Activated CD4-positive, alpha-beta T cell treated with anti-CD3 and anti-CD28 coated beads, Interleukin-2, amount 10 ng/mL, durations not matched to agents 7 days and 5 days (primary cell): ENCODE measurements at regions not wholly inside any gene's neighbourhood (a gene's known extent, or its start where the extent isn't known, plus 50 kb on each side); places are given as distances from the start of the nearest gene placed in this dataset.

Experiments
- CTCF ChIA-PET: fragments of 350-600 bp; sonication (Branson Sonifier 250); formaldehyde crosslinking; loops from one replicate; lab custom pipeline; 2021; ENCODE audit warnings: antibody characterized with exemption; lab: Charles Lee
- POLR2A ChIA-PET: fragments of 350-600 bp; sonication (Branson Sonifier 250); formaldehyde crosslinking; loops from one replicate; lab custom pipeline; 2021; ENCODE audit warnings: antibody characterized with exemption; lab: Charles Lee
- DNase-seq: peaks from one replicate; pipeline ENCODE4 v3.0.0-alpha.2; 2020
- H3K27ac Mint-ChIP-seq: one replicate; pipeline ENCODE4 v1.8.0; 2021; ENCODE audit warnings: mild to moderate bottlenecking, moderate library complexity, mixed read lengths
- H3K27me3 Mint-ChIP-seq: one replicate; pipeline ENCODE4 v1.8.0; 2021; ENCODE audit warnings: mixed read lengths
- H3K36me3 Mint-ChIP-seq: one replicate; pipeline ENCODE4 v1.8.0; 2021; ENCODE audit warnings: low read depth, mixed read lengths
- H3K4me1 Mint-ChIP-seq: one replicate; pipeline ENCODE4 v1.8.0; 2021; ENCODE audit warnings: mixed read lengths
- H3K4me3 Mint-ChIP-seq: one replicate; pipeline ENCODE4 v1.8.0; 2021; ENCODE audit warnings: mild to moderate bottlenecking, moderate library complexity, mixed read lengths
- H3K9me3 Mint-ChIP-seq: one replicate; pipeline ENCODE4 v1.8.0; 2021; ENCODE audit warnings: mixed read lengths

GRCh38 chr4:10207116-10207515, 90.5 kb upstream of the WDR1 start:
- CTCF ChIA-PET, result interaction anchor here (0.8 kb wide), 1 partner anchor 21 kb away, joined by 3 read pairs; no protein-coding TSS in a partner anchor
- no peak overlapping the region for H3K4me3 Mint-ChIP-seq

GRCh38 chr4:10205223-10205622, 88.6 kb upstream of the WDR1 start:
- no peaks in the 10 kb centered on the region for H3K9me3 Mint-ChIP-seq
- ChIA-PET CTCF (interaction anchor here (1.0 kb wide), 1 partner anchor 107 kb away, joined by 3 read pairs; no protein-coding TSS in a partner anchor), POLR2A (no interaction called here)
- no peaks in the 10 kb centered on the region for H3K4me1 Mint-ChIP-seq
- H3K27me3 Mint-ChIP-seq, result no peaks in the 10 kb centered on the region
- no peak overlapping the region for H3K4me3 Mint-ChIP-seq
- no peaks in the 10 kb centered on the region for H3K36me3 Mint-ChIP-seq
- no peak for DNase-seq
- no peak overlapping the region for H3K27ac Mint-ChIP-seq

More at GRCh38 chr4:10207116-10207515, 90.5 kb upstream of the WDR1 start:
- Mint-ChIP-seq H3K27me3 (no peaks in the 10 kb centered on the region), H3K27ac (no peak overlapping the region), H3K4me1 (no peaks in the 10 kb centered on the region), H3K9me3 (no peaks in the 10 kb centered on the region), H3K36me3 (no peaks in the 10 kb centered on the region)
- DNase-seq, result no peak
- POLR2A ChIA-PET, result no interaction called here

- Mint-ChIP-seq H3K27me3 (no peaks in the 10 kb centered on the region), H3K4me3 (no peak overlapping the region), H3K27ac (no peak overlapping the region), H3K9me3 (no peaks in the 10 kb centered on the region), H3K36me3 (no peaks in the 10 kb centered on the region), H3K4me1 (no peaks in the 10 kb centered on the region)
- POLR2A ChIA-PET, result no interaction called here
- CTCF ChIA-PET, result interaction anchor here (1.0 kb wide), 2 partner anchors 30 to 107 kb away, joined by 3 to 4 read pairs; no protein-coding TSS in a partner anchor
- no peak for DNase-seq
These were observed 87.9 kb upstream of the WDR1 start for GRCh38 chr4:10204401-10205058.

- DNase-seq, result no peak
- H3K27me3 Mint-ChIP-seq, result no peaks in the 10 kb centered on the region
- no peaks in the 10 kb centered on the region for H3K36me3 Mint-ChIP-seq
- H3K4me3 Mint-ChIP-seq, result no peak overlapping the region
- no peaks in the 10 kb centered on the region for H3K4me1 Mint-ChIP-seq
- no peak overlapping the region for H3K27ac Mint-ChIP-seq
- ChIA-PET CTCF (interaction anchor here (1.0 kb wide), 1 partner anchor 31 kb away, joined by 4 read pairs; no protein-coding TSS in a partner anchor), POLR2A (no interaction called here)
- H3K9me3 Mint-ChIP-seq, result no peaks in the 10 kb centered on the region
These were observed 87.3 kb upstream of the WDR1 start for GRCh38 chr4:10203851-10204250.

GRCh38 chr4:10201381-10202223, 85.0 kb upstream of the WDR1 start:
- DNase-seq, result no peak
- ChIA-PET CTCF (no interaction called here), POLR2A (no interaction called here)
- Mint-ChIP-seq H3K9me3 (no peaks in the 10 kb centered on the region), H3K27ac (no peak overlapping the region), H3K4me1 (no peaks in the 10 kb centered on the region), H3K4me3 (no peak overlapping the region), H3K27me3 (no peaks in the 10 kb centered on the region), H3K36me3 (no peaks in the 10 kb centered on the region)

- CTCF ChIA-PET, result no interaction called here
- no peaks in the 10 kb centered on the region for H3K9me3 Mint-ChIP-seq
- no peak overlapping the region for H3K4me3 Mint-ChIP-seq
- H3K36me3 Mint-ChIP-seq, result no peaks in the 10 kb centered on the region
- H3K27me3 Mint-ChIP-seq, result no peaks in the 10 kb centered on the region
- no peak for DNase-seq
- H3K27ac Mint-ChIP-seq, result no peak overlapping the region
- POLR2A ChIA-PET, result interaction anchor here (0.6 kb wide), 1 partner anchor 12 kb away, joined by 3 read pairs; no protein-coding TSS in a partner anchor
- no peaks in the 10 kb centered on the region for H3K4me1 Mint-ChIP-seq
These were observed 84.3 kb upstream of the WDR1 start for GRCh38 chr4:10200869-10201268.

- ChIA-PET POLR2A (no interaction called here), CTCF (interaction anchor here (1.2 to 1.4 kb wide), 4 partner anchors 9 to 47 kb away, joined by 3 read pairs; no protein-coding TSS in a partner anchor)
- Mint-ChIP-seq H3K27ac (no peak overlapping the region), H3K9me3 (no peaks in the 10 kb centered on the region), H3K4me1 (no peaks in the 10 kb centered on the region), H3K4me3 (no peak overlapping the region), H3K36me3 (no peaks in the 10 kb centered on the region), H3K27me3 (no peaks in the 10 kb centered on the region)
- DNase-seq, result no peak
These were observed 81.8 kb upstream of the WDR1 start for GRCh38 chr4:10198365-10198764.

- DNase-seq, result no peak
- Mint-ChIP-seq H3K27ac (no peak overlapping the region), H3K4me3 (no peak overlapping the region), H3K27me3 (peaks cover 2% of the 10 kb centered on the region), H3K9me3 (no peaks in the 10 kb centered on the region), H3K36me3 (no peaks in the 10 kb centered on the region), H3K4me1 (no peaks in the 10 kb centered on the region)
- POLR2A ChIA-PET, result no interaction called here
- CTCF ChIA-PET, result interaction anchor here (1.2 to 1.4 kb wide), 4 partner anchors 9 to 48 kb away, joined by 3 read pairs; no protein-coding TSS in a partner anchor
These were observed 81.4 kb upstream of the WDR1 start for GRCh38 chr4:10197952-10198351.

- ChIA-PET POLR2A (no interaction called here), CTCF (no interaction called here)
- H3K4me3 Mint-ChIP-seq, result no peak overlapping the region
- H3K27me3 Mint-ChIP-seq, result peaks cover 5% of the 10 kb centered on the region
- no peaks in the 10 kb centered on the region for H3K4me1 Mint-ChIP-seq
- no peaks in the 10 kb centered on the region for H3K36me3 Mint-ChIP-seq
- DNase-seq, result no peak
- no peaks in the 10 kb centered on the region for H3K9me3 Mint-ChIP-seq
- H3K27ac Mint-ChIP-seq, result no peak overlapping the region
These were observed 79.6 kb upstream of the WDR1 start for GRCh38 chr4:10196191-10196590.

- Mint-ChIP-seq H3K9me3 (no peaks in the 10 kb centered on the region), H3K4me1 (no peaks in the 10 kb centered on the region), H3K36me3 (no peaks in the 10 kb centered on the region), H3K4me3 (no peak overlapping the region), H3K27me3 (peaks cover 5% of the 10 kb centered on the region), H3K27ac (no peak overlapping the region)
- POLR2A ChIA-PET, result no interaction called here
- no peak for DNase-seq
- CTCF ChIA-PET, result interaction anchor here (0.7 to 2.4 kb wide), 3 partner anchors 11 to 269 kb away, joined by 3 to 8 read pairs (median 7); no protein-coding TSS in a partner anchor
These were observed 75.7 kb upstream of the WDR1 start for GRCh38 chr4:10192331-10192730.

GRCh38 chr4:10188400-10189004, 71.9 kb upstream of the WDR1 start:
- CTCF ChIA-PET, result interaction anchor here (0.7 to 3.1 kb wide), 7 partner anchors 10 to 273 kb away, joined by 3 to 13 read pairs (median 4); no protein-coding TSS in a partner anchor
- Mint-ChIP-seq H3K4me1 (peaks cover 16% of the 10 kb centered on the region), H3K4me3 (no peak overlapping the region), H3K27ac (no peak overlapping the region), H3K27me3 (peaks cover 5% of the 10 kb centered on the region), H3K36me3 (peaks cover 2% of the 10 kb centered on the region), H3K9me3 (peaks cover 2% of the 10 kb centered on the region)
- POLR2A ChIA-PET, result interaction anchor here (0.6 kb wide), 1 partner anchor 12 kb away, joined by 3 read pairs; no protein-coding TSS in a partner anchor
- DNase-seq, result no peak
